Forelimb muscle (tissue), 1 donor: ENCODE measurements at regions not wholly inside any gene's neighbourhood (a gene's known extent, or its start where the extent isn't known, plus 50 kb on each side); places are given as distances from the start of the nearest gene placed in this dataset.
"Not testable (repeated sequence)": the region's sequence is repeated elsewhere in the genome, so short reads cannot be mapped to it uniquely, and the experiment has no call there.

ENCODE experiments used
- DNase-seq: peaks from one replicate; pipeline ENCODE4 v3.0.0-alpha.2; 2013; ENCODE audit warnings: low read depth

GRCh38 chr13:71382285-71382684, 484.7 kb downstream of the DACH1 start:
- DNase-seq = no peak

- DNase-seq = no peak
Observed at GRCh38 chr13:71380191-71380590, 486.8 kb downstream of the DACH1 start.

- no peak for DNase-seq
Observed at GRCh38 chr13:71378961-71379905, 487.8 kb downstream of the DACH1 start.

- no peak for DNase-seq
Observed at GRCh38 chr13:71374471-71375049, 492.4 kb downstream of the DACH1 start.

- DNase-seq = no peak
Observed at GRCh38 chr13:71368336-71368735, 498.7 kb downstream of the DACH1 start.

GRCh38 chr13:71360041-71360440, 507.0 kb downstream of the DACH1 start:
- DNase-seq = no peak

- no peak for DNase-seq
Observed at GRCh38 chr13:71359641-71360040, 507.4 kb downstream of the DACH1 start.

GRCh38 chr13:71358218-71358617, 508.8 kb downstream of the DACH1 start:
- DNase-seq = no peak

GRCh38 chr13:71355010-71355409, 512.0 kb downstream of the DACH1 start:
- DNase-seq = no peak

GRCh38 chr13:71350886-71351285, 516.1 kb downstream of the DACH1 start:
- no peak for DNase-seq

GRCh38 chr13:71345856-71346255, 521.1 kb downstream of the DACH1 start:
- not testable (repeated sequence) for DNase-seq

GRCh38 chr13:71339736-71340135, 527.3 kb downstream of the DACH1 start:
- DNase-seq = no peak

GRCh38 chr13:71339005-71339404, 528.0 kb downstream of the DACH1 start:
- no peak for DNase-seq

- no peak for DNase-seq
Observed at GRCh38 chr13:71338070-71338469, 528.9 kb downstream of the DACH1 start.

GRCh38 chr13:71327266-71327665, 539.7 kb downstream of the DACH1 start:
- DNase-seq = no peak

- no peak for DNase-seq
Observed at GRCh38 chr13:71325556-71325955, 541.4 kb downstream of the DACH1 start.

GRCh38 chr13:71323266-71323665, 543.7 kb downstream of the DACH1 start:
- DNase-seq = no peak

GRCh38 chr13:71320452-71320851, 546.6 kb downstream of the DACH1 start:
- DNase-seq = no peak

GRCh38 chr13:71316792-71317363, 550.1 kb downstream of the DACH1 start:
- DNase-seq = no peak

GRCh38 chr13:71312923-71313322, 554.1 kb downstream of the DACH1 start:
- DNase-seq = no peak

- no peak for DNase-seq
Observed at GRCh38 chr13:71309905-71310304, 557.1 kb downstream of the DACH1 start.

- DNase-seq = no peak
Observed at GRCh38 chr13:71306821-71307220, 560.2 kb downstream of the DACH1 start.

- DNase-seq = no peak
Observed at GRCh38 chr13:71304861-71305260, 562.1 kb downstream of the DACH1 start.
